ENCODE measurements at regions not wholly inside any gene's neighbourhood (a gene's known extent, or its start where the extent isn't known, plus 50 kb on each side); places are given as distances from the start of the nearest gene placed in this dataset.

GRCh38 chr6:81669445-81669844, 83.0 kb downstream of the TENT5A start:
- ChIA-PET CTCF (no interaction called here), POLR2A (no interaction called here)
- TF ChIP-seq, protein P1, sequence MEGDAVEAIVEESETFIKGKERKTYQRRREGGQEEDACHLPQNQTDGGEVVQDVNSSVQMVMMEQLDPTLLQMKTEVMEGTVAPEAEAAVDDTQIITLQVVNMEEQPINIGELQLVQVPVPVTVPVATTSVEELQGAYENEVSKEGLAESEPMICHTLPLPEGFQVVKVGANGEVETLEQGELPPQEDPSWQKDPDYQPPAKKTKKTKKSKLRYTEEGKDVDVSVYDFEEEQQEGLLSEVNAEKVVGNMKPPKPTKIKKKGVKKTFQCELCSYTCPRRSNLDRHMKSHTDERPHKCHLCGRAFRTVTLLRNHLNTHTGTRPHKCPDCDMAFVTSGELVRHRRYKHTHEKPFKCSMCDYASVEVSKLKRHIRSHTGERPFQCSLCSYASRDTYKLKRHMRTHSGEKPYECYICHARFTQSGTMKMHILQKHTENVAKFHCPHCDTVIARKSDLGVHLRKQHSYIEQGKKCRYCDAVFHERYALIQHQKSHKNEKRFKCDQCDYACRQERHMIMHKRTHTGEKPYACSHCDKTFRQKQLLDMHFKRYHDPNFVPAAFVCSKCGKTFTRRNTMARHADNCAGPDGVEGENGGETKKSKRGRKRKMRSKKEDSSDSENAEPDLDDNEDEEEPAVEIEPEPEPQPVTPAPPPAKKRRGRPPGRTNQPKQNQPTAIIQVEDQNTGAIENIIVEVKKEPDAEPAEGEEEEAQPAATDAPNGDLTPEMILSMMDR (IDR thresholded peaks at IDR 0.05; ENCODE audit: unreplicated experiment): no peak
- no peaks in the 10 kb centered on the region for H3K36me3 Mint-ChIP-seq (ENCODE audit: insufficient read depth, unreplicated experiment)
- H3K4me3 Mint-ChIP-seq (ENCODE audit: unreplicated experiment): no peak overlapping the region
- no peaks in the 10 kb centered on the region for H3K27me3 Mint-ChIP-seq (ENCODE audit: insufficient read depth, unreplicated experiment)
- DNase-seq (ENCODE audit: unreplicated experiment): no peak
- intact Hi-C loops (cut with micrococcal nuclease): no loop called here
- no peaks in the 10 kb centered on the region for H3K9me3 Mint-ChIP-seq (ENCODE audit: unreplicated experiment)
- no peaks in the 10 kb centered on the region for H3K4me1 Mint-ChIP-seq (ENCODE audit: insufficient read depth, unreplicated experiment)
- no peak overlapping the region for H3K27ac Mint-ChIP-seq (ENCODE audit: low read depth, unreplicated experiment)
- BruUV-seq (replicated peaks): no TSS peak

- intact Hi-C loops (cut with micrococcal nuclease): no loop called here
- no peak overlapping the region for H3K4me3 Mint-ChIP-seq (ENCODE audit: unreplicated experiment)
- BruUV-seq (replicated peaks): no TSS peak
Measured at GRCh38 chr6:81668615-81669047, 83.8 kb downstream of the TENT5A start.

GRCh38 chr6:81666481-81666880, 86.0 kb downstream of the TENT5A start:
- TF ChIP-seq, protein P1 (IDR thresholded peaks at IDR 0.05; ENCODE audit: unreplicated experiment): no peak
- Mint-ChIP-seq H3K4me1 (ENCODE audit: insufficient read depth, unreplicated experiment) (no peaks in the 10 kb centered on the region), H3K27me3 (ENCODE audit: insufficient read depth, unreplicated experiment) (no peaks in the 10 kb centered on the region), H3K27ac (ENCODE audit: low read depth, unreplicated experiment) (no peak overlapping the region), H3K36me3 (ENCODE audit: insufficient read depth, unreplicated experiment) (no peaks in the 10 kb centered on the region), H3K4me3 (ENCODE audit: unreplicated experiment) (no peak overlapping the region), H3K9me3 (ENCODE audit: unreplicated experiment) (no peaks in the 10 kb centered on the region)
- BruUV-seq (replicated peaks): no TSS peak
- ChIA-PET CTCF (no interaction called here), POLR2A (no interaction called here)
- no peak for DNase-seq (ENCODE audit: unreplicated experiment)
- intact Hi-C loops (cut with micrococcal nuclease): no loop called here

More at GRCh38 chr6:81668615-81669047, 83.8 kb downstream of the TENT5A start:
- ChIA-PET POLR2A (no interaction called here), CTCF (interaction anchor here (1.0 kb wide), 1 partner anchor 293 kb away, joined by 3 read pairs; no protein-coding TSS in a partner anchor)
- Mint-ChIP-seq H3K27ac (ENCODE audit: low read depth, unreplicated experiment) (no peak overlapping the region), H3K27me3 (ENCODE audit: insufficient read depth, unreplicated experiment) (no peaks in the 10 kb centered on the region), H3K9me3 (ENCODE audit: unreplicated experiment) (no peaks in the 10 kb centered on the region), H3K36me3 (ENCODE audit: insufficient read depth, unreplicated experiment) (no peaks in the 10 kb centered on the region), H3K4me1 (ENCODE audit: insufficient read depth, unreplicated experiment) (no peaks in the 10 kb centered on the region)
- TF ChIP-seq, protein P1 (IDR thresholded peaks at IDR 0.05; ENCODE audit: unreplicated experiment): no peak
- no peak for DNase-seq (ENCODE audit: unreplicated experiment)

GRCh38 chr6:81656231-81656630, 96.2 kb downstream of the TENT5A start:
- TF ChIP-seq, protein P1 (IDR thresholded peaks at IDR 0.05; ENCODE audit: unreplicated experiment): no peak
- H3K27ac Mint-ChIP-seq (ENCODE audit: low read depth, unreplicated experiment): no peak overlapping the region
- DNase-seq (ENCODE audit: unreplicated experiment): no peak
- CTCF ChIA-PET: no interaction called here
- POLR2A ChIA-PET: no interaction called here
- no peak overlapping the region for H3K4me3 Mint-ChIP-seq (ENCODE audit: unreplicated experiment)
- H3K36me3 Mint-ChIP-seq (ENCODE audit: insufficient read depth, unreplicated experiment): no peaks in the 10 kb centered on the region
- no TSS peak for BruUV-seq (replicated peaks)
- intact Hi-C loops (cut with micrococcal nuclease): no loop called here
- H3K4me1 Mint-ChIP-seq (ENCODE audit: insufficient read depth, unreplicated experiment): no peaks in the 10 kb centered on the region
- no peaks in the 10 kb centered on the region for H3K9me3 Mint-ChIP-seq (ENCODE audit: unreplicated experiment)
- H3K27me3 Mint-ChIP-seq (ENCODE audit: insufficient read depth, unreplicated experiment): no peaks in the 10 kb centered on the region

All from MCF 10A (cell line).